Ishikawa (cell line): ENCODE measurements at regions not wholly inside any gene's neighbourhood (a gene's known extent, or its start where the extent isn't known, plus 50 kb on each side); places are given as distances from the start of the nearest gene placed in this dataset.

Experiments
- CEBPB ChIP-seq: IDR thresholded peaks from 2 replicates; pipeline ENCODE4 v1.6.1; 2012
- CREB1 ChIP-seq: IDR thresholded peaks from 2 replicates; pipeline ENCODE4 v1.6.1; 2012; ENCODE audit warnings: low read depth
- EGR1 ChIP-seq: IDR thresholded peaks from 2 replicates; pipeline ENCODE4 v1.6.1; 2012
- EP300 ChIP-seq: IDR thresholded peaks from 2 replicates; pipeline ENCODE4 v1.6.1; 2012; ENCODE audit warnings: borderline replicate concordance
- FOXM1 ChIP-seq: IDR thresholded peaks from 2 replicates; pipeline ENCODE4 v1.6.1; 2012; ENCODE audit warnings: low read depth, borderline replicate concordance
- MAX ChIP-seq: IDR thresholded peaks from 2 replicates; pipeline ENCODE4 v1.6.1; 2012
- NFIC ChIP-seq: IDR thresholded peaks from 2 replicates; pipeline ENCODE4 v1.6.1; 2012
- RAD21 ChIP-seq: IDR thresholded peaks from 2 replicates; pipeline ENCODE4 v1.6.1; 2012; ENCODE audit warnings: low read depth
- REST ChIP-seq: IDR thresholded peaks from 2 replicates; pipeline ENCODE4 v1.6.1; 2012; ENCODE audit warnings: low read depth, mild to moderate bottlenecking
- TAF1 ChIP-seq: IDR thresholded peaks from 2 replicates; pipeline ENCODE4 v1.6.1; 2012; ENCODE audit warnings: low read depth, mild to moderate bottlenecking
- TCF12 ChIP-seq: IDR thresholded peaks from 2 replicates; pipeline ENCODE4 v1.6.1; 2012; ENCODE audit warnings: low read depth
- USF1 ChIP-seq: IDR thresholded peaks from 2 replicates; pipeline ENCODE4 v1.6.1; 2012
- YY1 ChIP-seq: IDR thresholded peaks from 2 replicates; pipeline ENCODE4 v1.6.1; 2012; ENCODE audit warnings: low read depth
- ZBTB7A ChIP-seq: IDR thresholded peaks from 2 replicates; pipeline ENCODE4 v1.6.1; 2012; ENCODE audit warnings: low read depth

GRCh38 chr1:239575113-239575512, 188.7 kb downstream of the CHRM3 start:
- no peak for TF ChIP-seq TCF12
- no peak for TF ChIP-seq RAD21
- TF ChIP-seq EGR1, result no peak
- no peak for TF ChIP-seq REST
- no peak for TF ChIP-seq USF1
- TF ChIP-seq TAF1, result no peak
- TF ChIP-seq EP300, result no peak
- TF ChIP-seq MAX, result no peak
- TF ChIP-seq YY1, result no peak
- no peak for TF ChIP-seq FOXM1
- TF ChIP-seq CREB1, result no peak
- no peak for TF ChIP-seq NFIC
- TF ChIP-seq ZBTB7A, result no peak
- no peak for TF ChIP-seq CEBPB
